ENCODE measurements at regions not wholly inside any gene's neighbourhood (a gene's known extent, or its start where the extent isn't known, plus 50 kb on each side); places are given as distances from the start of the nearest gene placed in this dataset.
A peak's percentile ranks its signal among the peaks of the same experiment; 100 is the strongest.

GRCh38 chr1:234554218-234554697 lies 55.7 kb downstream of the IRF2BP2 start:
- DNase-seq (ENCODE audit: low read depth): no peak

DNA sequence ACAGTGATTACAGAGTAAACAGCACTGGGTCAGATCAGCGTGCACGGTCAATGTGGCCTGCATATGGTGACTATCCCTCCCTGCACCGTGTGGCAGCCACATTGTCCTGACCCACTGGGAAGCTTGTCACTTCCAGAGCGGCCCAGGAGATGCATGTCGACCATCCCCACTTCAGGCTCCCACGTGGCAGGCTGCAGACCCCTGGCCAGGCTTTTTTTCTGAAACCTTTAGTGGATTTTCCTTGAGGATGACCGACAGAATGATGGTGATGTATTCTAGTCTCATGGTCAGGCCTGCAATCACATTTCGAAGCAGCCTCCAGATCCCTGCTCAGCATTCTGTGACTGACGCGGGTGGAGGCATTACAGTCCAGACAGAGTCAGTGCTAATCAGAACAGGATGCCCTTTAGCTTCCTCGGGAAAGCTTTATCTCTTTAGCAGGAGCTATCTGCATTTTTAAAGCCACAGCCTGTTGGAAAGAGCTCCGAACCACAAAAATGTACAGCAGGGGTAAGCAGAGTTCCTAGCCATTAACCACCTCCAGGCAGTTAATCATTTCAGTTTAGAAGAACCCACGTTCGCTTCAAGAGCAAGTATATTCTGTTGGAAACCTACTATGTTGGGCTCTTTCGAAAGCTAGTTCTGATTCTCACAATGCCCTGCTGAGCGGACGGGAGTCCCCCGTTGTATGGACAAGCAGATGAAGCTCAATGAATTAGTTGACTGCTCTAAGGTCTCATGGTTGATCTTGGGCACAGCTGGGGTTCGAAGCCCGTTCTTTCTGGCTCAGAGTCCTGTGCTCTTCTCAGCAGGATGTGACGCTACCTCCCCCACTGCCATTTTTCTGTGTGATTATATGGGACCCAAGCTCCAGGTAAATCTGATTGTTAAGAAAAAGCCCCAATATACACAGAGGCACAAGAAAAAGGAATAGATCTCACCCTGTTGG lies 56.5 kb downstream of the IRF2BP2 start:
- DNase-seq (ENCODE audit: low read depth): no peak

DNA sequence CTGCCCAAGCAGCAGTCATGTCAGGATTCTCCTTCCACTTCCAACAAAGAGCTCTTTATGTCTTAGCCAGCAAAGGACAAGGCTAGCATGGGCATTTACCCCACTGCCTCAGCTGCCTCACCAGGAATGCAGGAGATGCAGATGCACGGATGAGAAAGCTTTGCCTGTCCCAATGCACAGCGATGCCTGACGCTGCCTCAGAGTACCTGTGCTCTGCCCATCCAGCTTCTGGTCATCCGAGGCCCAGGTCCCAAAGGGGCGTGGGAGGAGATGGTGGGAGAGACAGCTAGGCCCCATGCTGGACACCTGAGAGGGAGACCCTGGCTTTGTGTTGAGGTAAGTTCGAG lies 59.0 kb downstream of the IRF2BP2 start:
- no peak for DNase-seq (ENCODE audit: low read depth)

DNA sequence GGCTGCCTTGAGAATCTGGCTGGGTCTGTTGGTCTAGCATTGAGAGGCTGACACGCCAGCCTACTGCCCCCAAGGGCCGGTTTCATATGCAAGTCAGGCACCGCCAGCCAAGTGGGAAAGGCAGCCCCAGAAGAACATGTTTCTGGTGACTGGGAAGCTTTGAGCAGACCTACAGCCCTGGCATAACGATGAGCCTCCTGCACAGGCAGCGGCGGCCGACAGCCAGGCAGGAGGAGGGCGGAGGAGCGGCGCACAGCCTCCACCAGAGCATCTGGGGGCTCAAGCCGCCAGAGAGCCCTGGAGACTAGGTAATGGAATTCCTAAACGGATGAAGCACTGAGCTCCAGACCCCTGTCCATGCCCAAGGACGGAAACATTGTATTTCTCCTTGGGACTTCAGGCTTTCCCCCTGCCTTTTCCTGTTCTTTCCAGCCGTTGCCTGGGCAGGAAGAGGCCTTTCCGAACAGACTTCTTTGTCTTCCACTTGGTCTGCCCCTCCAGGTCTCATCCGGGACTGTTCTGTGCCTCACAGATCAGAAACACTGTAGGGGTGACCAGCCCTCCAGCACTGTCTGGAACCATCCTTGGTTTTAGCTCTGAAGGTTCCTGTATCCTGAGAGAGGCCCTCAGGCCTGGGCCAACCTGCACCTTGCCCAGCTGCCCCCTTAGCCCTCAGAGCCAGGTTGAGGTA lies 59.5 kb downstream of the IRF2BP2 start:
- no peak for DNase-seq (ENCODE audit: low read depth)

GRCh38 chr1:234549447-234550021 lies 60.4 kb downstream of the IRF2BP2 start:
- DNase-seq (ENCODE audit: low read depth): no peak

GRCh38 chr1:234546890-234547788 lies 62.8 kb downstream of the IRF2BP2 start:
- no peak for DNase-seq (ENCODE audit: low read depth)

- DNase-seq (ENCODE audit: low read depth): no peak
Observed at GRCh38 chr1:234546387-234546704, 63.6 kb downstream of the IRF2BP2 start.

- DNase-seq (ENCODE audit: low read depth): no peak
Observed at GRCh38 chr1:234545517-234546386, 64.2 kb downstream of the IRF2BP2 start.

DNA sequence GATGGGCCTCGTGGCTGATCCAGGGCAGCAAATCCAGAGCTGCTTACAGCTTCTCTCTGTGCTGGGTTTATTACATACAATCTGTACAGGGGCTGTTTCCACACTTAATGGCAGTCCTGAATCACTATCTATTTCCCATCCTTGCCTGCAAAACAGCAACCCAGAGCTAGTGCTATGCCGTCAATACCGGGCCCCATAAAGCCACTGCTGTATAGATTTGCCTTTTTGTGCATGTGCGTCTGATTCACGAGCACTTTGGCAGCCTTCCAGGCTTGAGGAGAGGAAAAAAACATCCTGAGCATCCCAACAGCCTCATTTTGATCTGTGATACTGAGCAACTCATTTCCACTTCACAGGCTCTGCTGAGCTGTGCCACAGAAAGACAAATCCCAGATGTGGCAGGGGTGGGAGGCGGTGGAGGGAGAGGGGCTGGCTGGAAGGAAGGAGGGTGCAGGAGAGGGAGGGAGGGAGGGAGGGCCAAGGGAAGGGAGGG lies 65.2 kb upstream of the TARBP1 start:
- peak; percentile 36 for DNase-seq (ENCODE audit: low read depth)

DNA sequence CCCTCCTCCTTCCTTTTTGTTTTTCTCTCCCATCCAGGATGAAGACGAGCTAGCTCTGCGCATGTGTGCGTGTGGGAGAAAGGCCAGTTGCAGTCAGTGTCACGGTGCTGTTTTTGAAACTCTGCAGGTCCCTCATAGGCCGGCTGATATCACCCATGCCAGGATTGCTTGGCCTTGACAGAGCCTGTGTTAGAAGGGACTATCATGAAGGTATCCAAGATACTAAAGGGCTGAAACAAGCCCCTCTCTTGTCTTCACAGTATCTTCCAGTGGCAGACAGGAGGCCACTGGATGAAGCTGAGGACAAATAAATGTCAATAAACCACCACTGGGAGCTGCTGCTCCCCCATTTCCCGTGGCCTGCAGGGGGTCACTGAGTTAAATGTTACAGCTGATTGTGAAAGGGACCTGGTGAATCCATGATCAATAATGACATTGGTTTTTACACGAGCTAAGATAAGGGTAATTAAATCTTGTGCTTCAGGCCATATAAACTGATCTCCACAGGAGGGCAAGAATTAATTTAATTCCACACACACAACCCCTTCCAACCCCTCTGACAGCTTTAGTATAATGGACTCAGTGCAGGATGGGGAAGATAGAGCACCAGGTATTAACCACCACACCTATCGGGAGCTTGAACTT lies 64.6 kb upstream of the TARBP1 start:
- DNase-seq (ENCODE audit: low read depth): no peak

- no peak for DNase-seq (ENCODE audit: low read depth)
Observed at GRCh38 chr1:234542211-234542850, 63.4 kb upstream of the TARBP1 start.

GRCh38 chr1:234541286-234541975 lies 62.5 kb upstream of the TARBP1 start:
- DNase-seq (ENCODE audit: low read depth): no peak

GRCh38 chr1:234540404-234540762 lies 61.4 kb upstream of the TARBP1 start:
- DNase-seq (ENCODE audit: low read depth): no peak

GRCh38 chr1:234539666-234540403 lies 60.9 kb upstream of the TARBP1 start:
- DNase-seq (ENCODE audit: low read depth): no peak

GRCh38 chr1:234538930-234539649 lies 60.1 kb upstream of the TARBP1 start:
- DNase-seq (ENCODE audit: low read depth): no peak

DNA sequence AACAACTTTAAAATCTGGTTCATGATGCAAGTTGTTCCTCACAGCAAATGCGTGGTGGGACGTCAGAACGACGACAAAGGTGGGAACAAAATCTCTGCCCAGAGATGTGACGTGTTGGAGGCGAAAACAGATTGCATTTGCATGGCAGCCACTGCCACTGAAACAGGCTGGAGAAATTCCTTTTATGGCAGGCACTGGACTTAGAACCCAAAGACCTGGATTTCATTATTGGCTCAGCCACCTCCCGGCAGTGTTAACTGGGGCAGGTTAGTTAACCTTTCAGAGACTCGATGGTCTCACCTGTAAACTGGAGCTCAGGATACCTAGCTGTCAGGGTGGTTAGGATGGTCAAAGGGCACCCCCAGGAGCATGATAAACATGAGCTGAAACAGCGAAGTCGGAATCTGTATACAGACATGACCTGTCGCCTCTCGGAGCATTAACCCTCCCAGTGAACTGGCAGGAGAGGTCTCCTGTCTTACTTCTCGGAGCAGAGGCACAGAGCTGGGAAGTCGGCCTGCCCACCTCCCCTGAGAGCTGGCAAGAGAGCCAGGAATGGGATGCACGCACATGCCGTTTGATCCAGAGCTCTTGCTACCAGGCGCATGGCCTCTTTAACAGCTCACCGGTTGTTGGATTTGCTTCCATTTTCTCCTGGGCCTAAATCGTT lies 59.2 kb upstream of the TARBP1 start:
- no peak for DNase-seq (ENCODE audit: low read depth)

- no peak for DNase-seq (ENCODE audit: low read depth)
Observed at GRCh38 chr1:234537236-234537635, 58.3 kb upstream of the TARBP1 start.

All from stimulated activated CD4-positive, alpha-beta T cell treated with anti-CD3 and anti-CD28 coated beads, Interleukin-2, amount 100 ng/mL, for 4 hours (primary cell).